ENCODE measurements at regions not wholly inside any gene's neighbourhood (a gene's known extent, or its start where the extent isn't known, plus 50 kb on each side); places are given as distances from the start of the nearest gene placed in this dataset.

- ATAC-seq (ENCODE audit: insufficient number of reproducible peaks, low FRiP score, low read depth) (no peak), DNase-seq (ENCODE audit: low spot score) (no peak)
- H3K36me3 ChIP-seq, result no peaks in the 10 kb centered on the region
- no peaks in the 10 kb centered on the region for H3K9me3 ChIP-seq
- no peak for TF ChIP-seq CTCF (IDR thresholded peaks at IDR 0.05)
- H3K4me1 ChIP-seq (ENCODE audit: control insufficient read depth in 1 of 2, low read depth in 2 of 2), result no peaks in the 10 kb centered on the region
- H3K27ac ChIP-seq, result no peak overlapping the region
- H3K27me3 ChIP-seq (replicated peaks; ENCODE audit: insufficient read depth), result no peaks in the 10 kb centered on the region
- H3K4me3 ChIP-seq, result no peak overlapping the region
Observed at GRCh38 chr2:2751715-2752315, 420.7 kb upstream of the MYT1L start.

GRCh38 chr2:2750867-2751714, 420.0 kb upstream of the MYT1L start:
- no peak overlapping the region for H3K4me3 ChIP-seq
- H3K27me3 ChIP-seq (replicated peaks; ENCODE audit: insufficient read depth), result no peaks in the 10 kb centered on the region
- H3K27ac ChIP-seq, result no peak overlapping the region
- H3K4me1 ChIP-seq (ENCODE audit: control insufficient read depth in 1 of 2, low read depth in 2 of 2), result no peaks in the 10 kb centered on the region
- H3K9me3 ChIP-seq, result no peaks in the 10 kb centered on the region
- no peak for DNase-seq (ENCODE audit: low spot score)
- no peaks in the 10 kb centered on the region for H3K36me3 ChIP-seq
- ATAC-seq (ENCODE audit: insufficient number of reproducible peaks, low FRiP score, low read depth), result no peak
- TF ChIP-seq CTCF (IDR thresholded peaks at IDR 0.05), result no peak

GRCh38 chr2:2749206-2749598, 418.1 kb upstream of the MYT1L start:
- H3K27me3 ChIP-seq (replicated peaks; ENCODE audit: insufficient read depth), result no peaks in the 10 kb centered on the region
- DNase-seq (ENCODE audit: low spot score) (no peak), ATAC-seq (ENCODE audit: insufficient number of reproducible peaks, low FRiP score, low read depth) (no peak)
- no peaks in the 10 kb centered on the region for H3K9me3 ChIP-seq
- H3K4me3 ChIP-seq, result no peak overlapping the region
- H3K4me1 ChIP-seq (ENCODE audit: control insufficient read depth in 1 of 2, low read depth in 2 of 2), result no peaks in the 10 kb centered on the region
- H3K27ac ChIP-seq, result no peak overlapping the region
- no peaks in the 10 kb centered on the region for H3K36me3 ChIP-seq
- no peak for TF ChIP-seq CTCF (IDR thresholded peaks at IDR 0.05)

- H3K27me3 ChIP-seq (replicated peaks; ENCODE audit: insufficient read depth), result no peaks in the 10 kb centered on the region
- TF ChIP-seq CTCF (IDR thresholded peaks at IDR 0.05), result no peak
- H3K4me1 ChIP-seq (ENCODE audit: control insufficient read depth in 1 of 2, low read depth in 2 of 2), result peaks cover 0 to 3% of the 10 kb centered on the region in 2 donors
- ATAC-seq (ENCODE audit: insufficient number of reproducible peaks, low FRiP score, low read depth) (no peak), DNase-seq (ENCODE audit: low spot score) (no peak)
- no peaks in the 10 kb centered on the region for H3K36me3 ChIP-seq
- no peaks in the 10 kb centered on the region for H3K9me3 ChIP-seq
- no peak overlapping the region for H3K4me3 ChIP-seq
- H3K27ac ChIP-seq, result no peak overlapping the region
Observed at GRCh38 chr2:2748399-2749205, 417.5 kb upstream of the MYT1L start.

- Histone ChIP-seq H3K9me3 (no peaks in the 10 kb centered on the region), H3K27ac (no peak overlapping the region), H3K27me3 (replicated peaks; ENCODE audit: insufficient read depth) (no peaks in the 10 kb centered on the region), H3K4me3 (no peak overlapping the region), H3K36me3 (no peaks in the 10 kb centered on the region), H3K4me1 (ENCODE audit: control insufficient read depth in 1 of 2, low read depth in 2 of 2) (peaks cover 0 to 9% of the 10 kb centered on the region in 2 donors)
- TF ChIP-seq CTCF (IDR thresholded peaks at IDR 0.05), result no peak
- no peak for DNase-seq (ENCODE audit: low spot score)
- ATAC-seq (ENCODE audit: insufficient number of reproducible peaks, low FRiP score, low read depth), result no peak
Observed at GRCh38 chr2:2747797-2748301, 416.8 kb upstream of the MYT1L start.
